Natural killer cell (primary cell): ENCODE measurements at regions not wholly inside any gene's neighbourhood (a gene's known extent, or its start where the extent isn't known, plus 50 kb on each side); places are given as distances from the start of the nearest gene placed in this dataset.

Experiments
- ATAC-seq, 3 donors: fragments of 150-1000 bp in 2 of 3; fragments of 200-7000 bp in 1 of 3; cut with Tn5 transposase; 1 replicate in 1 of 3; 2 replicates in 2 of 3; pipeline ENCODE4 v1.10.0; 2021; ENCODE audit warnings: mild to moderate bottlenecking in 2 of 3, moderate library complexity in 2 of 3
- DNase-seq, 2 donors: peaks; one replicate each; pipeline versions ENCODE4 v3.0.0 to v3.0.0-alpha.2; 2013 to 2021; ENCODE audit warnings: mixed read lengths in 1 of 2
- H3K27ac ChIP-seq: one replicate; pipeline ENCODE4 v1.5.1; 2013; ENCODE audit warnings: mild to moderate bottlenecking, low read length
- H3K27me3 ChIP-seq: one replicate; pipeline ENCODE4 v1.6.1; 2013; ENCODE audit warnings: low read length; ENCODE audit not compliant: control insufficient read depth, insufficient read depth
- H3K36me3 ChIP-seq: one replicate; pipeline ENCODE4 v1.6.1; 2013; ENCODE audit warnings: low read length; ENCODE audit not compliant: control insufficient read depth, insufficient read depth
- H3K4me1 ChIP-seq: one replicate; pipeline ENCODE4 v1.6.1; 2013; ENCODE audit warnings: low read length; ENCODE audit not compliant: control insufficient read depth, insufficient read depth
- H3K4me3 ChIP-seq: one replicate; pipeline ENCODE4 v1.5.1; 2013; ENCODE audit warnings: low read length
- H3K9me3 ChIP-seq: one replicate; pipeline ENCODE4 v1.6.1; 2013; ENCODE audit warnings: low read length; ENCODE audit not compliant: control insufficient read depth, insufficient read depth
- H3K27ac Mint-ChIP-seq, 2 donors: one replicate each; pipeline ENCODE4 v1.8.0; 2022; ENCODE audit warnings: mild to moderate bottlenecking in 2 of 2, mixed read lengths in 2 of 2, moderate library complexity in 1 of 2
- H3K27me3 Mint-ChIP-seq, 2 donors: one replicate each; pipeline ENCODE4 v1.8.0; 2022; ENCODE audit warnings: low read depth in 2 of 2, mixed read lengths in 2 of 2
- H3K36me3 Mint-ChIP-seq: one replicate; pipeline ENCODE4 v1.8.0; 2022; ENCODE audit warnings: mixed read lengths
- H3K4me1 Mint-ChIP-seq, 2 donors: one replicate each; pipeline ENCODE4 v1.8.0; 2022; ENCODE audit warnings: mixed read lengths in 2 of 2
- H3K4me3 Mint-ChIP-seq: one replicate; pipeline ENCODE4 v1.8.0; 2022; ENCODE audit warnings: mild to moderate bottlenecking, moderate library complexity, mixed read lengths
- H3K9me3 Mint-ChIP-seq, 2 donors: one replicate each; pipeline ENCODE4 v1.8.0; 2022; ENCODE audit warnings: mixed read lengths in 2 of 2
- CTCF ChIP-seq: fragments of 200-600 bp; IDR thresholded peaks from one replicate; pipeline ENCODE4 v1.8.0; 2022; ENCODE audit warnings: antibody characterized with exemption
- WGBS: methylation state at CpG from one replicate; pipeline ENCODE4 v1.1.7; 2013; ENCODE audit warnings: missing lambda C conversion rate; ENCODE audit not compliant: insufficient coverage; 5-methylcytosine and 5-hydroxymethylcytosine counted together
- intact Hi-C: fragments of 100-400 bp; cut with micrococcal nuclease; formaldehyde crosslinking; loops from one replicate; pipeline ENCODE4 v1.14.2; 2022

GRCh38 chr15:96767703-96768434, 437.4 kb downstream of the NR2F2 start:
- Mint-ChIP-seq H3K9me3 (peaks cover 0 to 3% of the 10 kb centered on the region in 2 donors), H3K27me3 (peaks cover 0 to 7% of the 10 kb centered on the region in 2 donors), H3K4me1 (no peaks in the 10 kb centered on the region), H3K27ac (no peak overlapping the region), H3K36me3 (no peaks in the 10 kb centered on the region), H3K4me3 (no peak overlapping the region)
- no peak for DNase-seq
- no peaks in the 10 kb centered on the region for H3K27me3 ChIP-seq
- no peak overlapping the region for H3K27ac ChIP-seq
- H3K36me3 ChIP-seq, result no peaks in the 10 kb centered on the region
- H3K4me1 ChIP-seq, result no peaks in the 10 kb centered on the region
- ATAC-seq, result no peak
- TF ChIP-seq CTCF, result no peak
- H3K4me3 ChIP-seq, result no peak overlapping the region
- no peaks in the 10 kb centered on the region for H3K9me3 ChIP-seq
- WGBS, result 72% methylated on average over 9 of the region's 10 CpGs
- intact Hi-C loops, result no loop called here

- Histone ChIP-seq H3K27me3 (no peaks in the 10 kb centered on the region), H3K4me3 (no peak overlapping the region), H3K4me1 (no peaks in the 10 kb centered on the region), H3K9me3 (no peaks in the 10 kb centered on the region), H3K36me3 (no peaks in the 10 kb centered on the region), H3K27ac (no peak overlapping the region)
- ATAC-seq, result no peak
- intact Hi-C loops, result no loop called here
- no peaks in the 10 kb centered on the region for H3K4me1 Mint-ChIP-seq
- DNase-seq, result no peak
- no peak overlapping the region for H3K4me3 Mint-ChIP-seq
- no peak for TF ChIP-seq CTCF
- H3K27ac Mint-ChIP-seq, result no peak overlapping the region
- H3K36me3 Mint-ChIP-seq, result no peaks in the 10 kb centered on the region
- peaks cover 0 to 7% of the 10 kb centered on the region in 2 donors for H3K27me3 Mint-ChIP-seq
- peaks cover 0 to 5% of the 10 kb centered on the region in 2 donors for H3K9me3 Mint-ChIP-seq
- 55% methylated on average over 5 of the region's 5 CpGs for WGBS
These were observed 437.9 kb downstream of the NR2F2 start for GRCh38 chr15:96768435-96768789.

- Mint-ChIP-seq H3K27me3 (peaks cover 0 to 7% of the 10 kb centered on the region in 2 donors), H3K4me1 (no peaks in the 10 kb centered on the region), H3K4me3 (no peak overlapping the region), H3K9me3 (peaks cover 0 to 7% of the 10 kb centered on the region in 2 donors), H3K36me3 (no peaks in the 10 kb centered on the region), H3K27ac (no peak overlapping the region)
- no peak for DNase-seq
- intact Hi-C loops, result no loop called here
- no peaks in the 10 kb centered on the region for H3K9me3 ChIP-seq
- H3K27ac ChIP-seq, result no peak overlapping the region
- no peak overlapping the region for H3K4me3 ChIP-seq
- H3K36me3 ChIP-seq, result no peaks in the 10 kb centered on the region
- no peak for TF ChIP-seq CTCF
- no peaks in the 10 kb centered on the region for H3K27me3 ChIP-seq
- ATAC-seq, result no peak
- H3K4me1 ChIP-seq, result no peaks in the 10 kb centered on the region
- whole genome bisulfite sequencing, result 67% methylated on average over 2 of the region's 2 CpGs
These were observed 440.5 kb downstream of the NR2F2 start for GRCh38 chr15:96771035-96771434.

GRCh38 chr15:96774216-96774615, 443.7 kb downstream of the NR2F2 start:
- 51% methylated on average over 2 of the region's 3 CpGs for WGBS
- no peak overlapping the region for H3K4me3 ChIP-seq
- H3K36me3 ChIP-seq, result no peaks in the 10 kb centered on the region
- no peak for DNase-seq
- no peak for TF ChIP-seq CTCF
- H3K36me3 Mint-ChIP-seq, result no peaks in the 10 kb centered on the region
- H3K4me1 ChIP-seq, result no peaks in the 10 kb centered on the region
- no peaks in the 10 kb centered on the region for H3K9me3 ChIP-seq
- no peaks in the 10 kb centered on the region for H3K27me3 ChIP-seq
- intact Hi-C loops, result no loop called here
- H3K27me3 Mint-ChIP-seq, result peaks cover 0 to 7% of the 10 kb centered on the region in 2 donors
- no peak overlapping the region for H3K27ac Mint-ChIP-seq
- no peaks in the 10 kb centered on the region for H3K4me1 Mint-ChIP-seq
- peaks cover 0 to 9% of the 10 kb centered on the region in 2 donors for H3K9me3 Mint-ChIP-seq
- no peak overlapping the region for H3K4me3 Mint-ChIP-seq
- H3K27ac ChIP-seq, result no peak overlapping the region
- ATAC-seq, result no peak
